CD4-positive, alpha-beta T cell (primary cell): ENCODE measurements at regions not wholly inside any gene's neighbourhood (a gene's known extent, or its start where the extent isn't known, plus 50 kb on each side); places are given as distances from the start of the nearest gene placed in this dataset.

Source experiments
- ATAC-seq: fragments of 200-7000 bp; cut with Tn5 transposase; one replicate; pipeline ENCODE4 v1.10.0; 2022; ENCODE audit warnings: mild to moderate bottlenecking; ENCODE audit not compliant: poor library complexity
- CTCF ChIA-PET: fragments of 350-600 bp; sonication (Branson Sonifier 250); formaldehyde crosslinking; loops from one replicate; lab custom pipeline; 2021; ENCODE audit warnings: antibody characterized with exemption, inconsistent platforms; lab: Charles Lee
- POLR2A ChIA-PET: fragments of 350-600 bp; sonication (Branson Sonifier 250); formaldehyde crosslinking; loops from one replicate; lab custom pipeline; 2021; ENCODE audit warnings: antibody characterized with exemption, inconsistent platforms; lab: Charles Lee
- DNase-seq, 14 experiments: peaks; one replicate each; pipeline ENCODE4 v3.0.0-alpha.2; 2013 to 2020; ENCODE audit warnings: mixed read lengths in 2 of 14
- H3K27ac ChIP-seq, 2 donors: one replicate each; pipeline versions ENCODE4 v1.5.1 to v1.7.0; 2013; ENCODE audit warnings: low read length in 2 of 2, low read depth in 1 of 2, mild to moderate bottlenecking in 1 of 2
- H3K27me3 ChIP-seq, 2 experiments: 1 replicate in 1 of 2; 2 replicates in 1 of 2; pipeline versions ENCODE4 v1.6.1 to v1.7.0; 2013; ENCODE audit warnings: low read length in 2 of 2, control low read depth in 1 of 2, mild to moderate bottlenecking in 1 of 2, moderate library complexity in 1 of 2; ENCODE audit not compliant: insufficient read depth in 2 of 2, control insufficient read depth in 1 of 2
- H3K36me3 ChIP-seq: one replicate; pipeline ENCODE4 v1.6.1; 2013; ENCODE audit warnings: low read length, control low read depth; ENCODE audit not compliant: insufficient read depth
- H3K4me1 ChIP-seq: one replicate; pipeline ENCODE4 v1.6.1; 2013; ENCODE audit warnings: low read length, control low read depth; ENCODE audit not compliant: insufficient read depth
- H3K4me3 ChIP-seq: one replicate; pipeline ENCODE4 v1.5.1; 2013; ENCODE audit warnings: mild to moderate bottlenecking, low read length, moderate library complexity
- H3K9me3 ChIP-seq, 2 experiments: 1 replicate in 1 of 2; 2 replicates in 1 of 2; pipeline versions ENCODE4 v1.6.1 to v1.7.0; 2013; ENCODE audit warnings: low read length in 2 of 2, mild to moderate bottlenecking in 2 of 2, control low read depth in 1 of 2, moderate library complexity in 1 of 2; ENCODE audit not compliant: control insufficient read depth in 1 of 2, insufficient read depth in 1 of 2
- H3K27ac Mint-ChIP-seq: one replicate; pipeline ENCODE4 v1.8.0; 2020; ENCODE audit warnings: mixed read lengths
- H3K27me3 Mint-ChIP-seq: one replicate; pipeline ENCODE4 v1.8.0; 2021; ENCODE audit warnings: mixed read lengths
- H3K36me3 Mint-ChIP-seq: one replicate; pipeline ENCODE4 v1.8.0; 2021; ENCODE audit warnings: low read depth, mixed read lengths
- H3K4me1 Mint-ChIP-seq: one replicate; pipeline ENCODE4 v1.8.0; 2021; ENCODE audit warnings: low read depth, mixed read lengths
- H3K4me3 Mint-ChIP-seq: one replicate; pipeline ENCODE4 v1.8.0; 2020; ENCODE audit warnings: mild to moderate bottlenecking, mixed read lengths
- H3K9me3 Mint-ChIP-seq: one replicate; pipeline ENCODE4 v1.8.0; 2020; ENCODE audit warnings: mixed read lengths
- CTCF ChIP-seq: fragments of 200-600 bp; IDR thresholded peaks from one replicate; pipeline ENCODE4 v1.8.0; 2022; ENCODE audit warnings: antibody characterized with exemption, mild to moderate bottlenecking
- intact Hi-C, 2 experiments: fragments of 100-400 bp; cut with DNase I in 1 of 2; cut with micrococcal nuclease in 1 of 2; formaldehyde crosslinking; loops; one replicate each; pipeline versions ENCODE4 v1.15.1 to v1.9.0; 2023 to 2025; cut with DNase I, micrococcal nuclease

GRCh38 chr2:188767176-188767575, 207.0 kb upstream of the COL3A1 start:
- DNase-seq, result no peak
- no peak overlapping the region for H3K27ac Mint-ChIP-seq
- no peaks in the 10 kb centered on the region for H3K27me3 Mint-ChIP-seq
- Histone ChIP-seq H3K27me3 (no peaks in the 10 kb centered on the region), H3K36me3 (no peaks in the 10 kb centered on the region), H3K9me3 (no peaks in the 10 kb centered on the region), H3K4me3 (no peak overlapping the region), H3K27ac (no peak overlapping the region), H3K4me1 (no peaks in the 10 kb centered on the region)
- H3K9me3 Mint-ChIP-seq, result no peaks in the 10 kb centered on the region
- no peak for TF ChIP-seq CTCF
- no peaks in the 10 kb centered on the region for H3K36me3 Mint-ChIP-seq
- no peak for ATAC-seq
- intact Hi-C loops, result no loop called here
- H3K4me1 Mint-ChIP-seq, result no peaks in the 10 kb centered on the region
- CTCF ChIA-PET, result no interaction called here
- no peak overlapping the region for H3K4me3 Mint-ChIP-seq
- POLR2A ChIA-PET, result no interaction called here

GRCh38 chr2:188770296-188770695, 203.9 kb upstream of the COL3A1 start:
- Mint-ChIP-seq H3K27me3 (no peaks in the 10 kb centered on the region), H3K36me3 (no peaks in the 10 kb centered on the region), H3K4me3 (no peak overlapping the region), H3K9me3 (no peaks in the 10 kb centered on the region), H3K4me1 (no peaks in the 10 kb centered on the region), H3K27ac (no peak overlapping the region)
- POLR2A ChIA-PET, result no interaction called here
- ATAC-seq, result no peak
- H3K4me1 ChIP-seq, result no peaks in the 10 kb centered on the region
- H3K27me3 ChIP-seq, result no peaks in the 10 kb centered on the region
- DNase-seq, result no peak
- no peaks in the 10 kb centered on the region for H3K9me3 ChIP-seq
- CTCF ChIA-PET, result no interaction called here
- no peak overlapping the region for H3K27ac ChIP-seq
- H3K4me3 ChIP-seq, result no peak overlapping the region
- H3K36me3 ChIP-seq, result no peaks in the 10 kb centered on the region
- TF ChIP-seq CTCF, result no peak
- intact Hi-C loops, result no loop called here

- no peak overlapping the region for H3K27ac ChIP-seq
- H3K4me1 ChIP-seq, result no peaks in the 10 kb centered on the region
- ChIA-PET CTCF (no interaction called here), POLR2A (no interaction called here)
- H3K4me1 Mint-ChIP-seq, result no peaks in the 10 kb centered on the region
- no peak overlapping the region for H3K4me3 Mint-ChIP-seq
- no peaks in the 10 kb centered on the region for H3K27me3 ChIP-seq
- intact Hi-C loops, result no loop called here
- H3K27ac Mint-ChIP-seq, result no peak overlapping the region
- no peak for ATAC-seq
- no peak overlapping the region for H3K4me3 ChIP-seq
- H3K27me3 Mint-ChIP-seq, result no peaks in the 10 kb centered on the region
- no peaks in the 10 kb centered on the region for H3K9me3 Mint-ChIP-seq
- H3K36me3 ChIP-seq, result no peaks in the 10 kb centered on the region
- no peaks in the 10 kb centered on the region for H3K9me3 ChIP-seq
- TF ChIP-seq CTCF, result no peak
- no peak for DNase-seq
- no peaks in the 10 kb centered on the region for H3K36me3 Mint-ChIP-seq
These were observed 201.1 kb upstream of the COL3A1 start for GRCh38 chr2:188773075-188773474.
